ENCODE measurements at regions not wholly inside any gene's neighbourhood (a gene's known extent, or its start where the extent isn't known, plus 50 kb on each side); places are given as distances from the start of the nearest gene placed in this dataset.

- H3K4me2 ChIP-seq (ENCODE audit: insufficient read depth, low read length), result no peak overlapping the region
- peaks cover 32% of the 10 kb centered on the region for H3K4me1 ChIP-seq (ENCODE audit: insufficient read depth, low read length)
- TF ChIP-seq EZH2 (IDR thresholded peaks at IDR 0.05; ENCODE audit: borderline replicate concordance, low read depth, low read length, severe bottlenecking) (no peak), CTCF (IDR thresholded peaks at IDR 0.05; ENCODE audit: borderline replicate concordance, extremely low read depth, low read length, poor library complexity, severe bottlenecking) (no peak)
- peaks cover 13% of the 10 kb centered on the region; the same call in 1 of the 2 replicates for H4K20me1 ChIP-seq (ENCODE audit: insufficient read depth, low read length)
- DNase-seq, result no peak
- H3K9me3 ChIP-seq (ENCODE audit: insufficient read depth, low read length, severe bottlenecking), result no peaks in the 10 kb centered on the region
- H2AFZ ChIP-seq (ENCODE audit: low read depth, low read length), result no peak overlapping the region
- no peaks in the 10 kb centered on the region for H3K79me2 ChIP-seq (ENCODE audit: insufficient read depth, low read length)
- no peak for ATAC-seq (ENCODE audit: insufficient read depth, low read depth)
- no peak overlapping the region for H3K9ac ChIP-seq (ENCODE audit: low read depth, low read length)
- H3K27me3 ChIP-seq (ENCODE audit: insufficient read depth, low read length, poor library complexity), result peaks cover 3% of the 10 kb centered on the region
- no peaks in the 10 kb centered on the region for H3K36me3 ChIP-seq (ENCODE audit: insufficient read depth, low read length)
- no peak overlapping the region for H3K27ac ChIP-seq (ENCODE audit: low read length)
- no peak overlapping the region for H3K4me3 ChIP-seq (ENCODE audit: low read depth in 1 of 2, low read length in 2 of 2)
Observed at GRCh38 chr6:43921039-43921438, 151.0 kb downstream of the VEGFA start.

GRCh38 chr6:43919774-43920173, 149.8 kb downstream of the VEGFA start:
- no peaks in the 10 kb centered on the region for H3K36me3 ChIP-seq (ENCODE audit: insufficient read depth, low read length)
- H2AFZ ChIP-seq (ENCODE audit: low read depth, low read length), result no peak overlapping the region
- no peak overlapping the region for H3K27ac ChIP-seq (ENCODE audit: low read length)
- no peaks in the 10 kb centered on the region for H3K79me2 ChIP-seq (ENCODE audit: insufficient read depth, low read length)
- peaks cover 16% of the 10 kb centered on the region; the same call in 1 of the 2 replicates for H4K20me1 ChIP-seq (ENCODE audit: insufficient read depth, low read length)
- H3K27me3 ChIP-seq (ENCODE audit: insufficient read depth, low read length, poor library complexity), result peaks cover 7% of the 10 kb centered on the region
- ATAC-seq (ENCODE audit: insufficient read depth, low read depth), result no peak
- peaks cover 22% of the 10 kb centered on the region for H3K4me1 ChIP-seq (ENCODE audit: insufficient read depth, low read length)
- H3K9ac ChIP-seq (ENCODE audit: low read depth, low read length), result no peak overlapping the region
- DNase-seq, result no peak
- H3K4me2 ChIP-seq (ENCODE audit: insufficient read depth, low read length), result no peak overlapping the region
- no peak overlapping the region for H3K4me3 ChIP-seq (ENCODE audit: low read depth in 1 of 2, low read length in 2 of 2)
- TF ChIP-seq EZH2 (IDR thresholded peaks at IDR 0.05; ENCODE audit: borderline replicate concordance, low read depth, low read length, severe bottlenecking) (no peak), CTCF (IDR thresholded peaks at IDR 0.05; ENCODE audit: borderline replicate concordance, extremely low read depth, low read length, poor library complexity, severe bottlenecking) (no peak)
- H3K9me3 ChIP-seq (ENCODE audit: insufficient read depth, low read length, severe bottlenecking), result no peaks in the 10 kb centered on the region

- H3K36me3 ChIP-seq (ENCODE audit: insufficient read depth, low read length), result no peaks in the 10 kb centered on the region
- no peaks in the 10 kb centered on the region for H3K79me2 ChIP-seq (ENCODE audit: insufficient read depth, low read length)
- DNase-seq, result no peak
- H3K4me3 ChIP-seq (ENCODE audit: low read depth in 1 of 2, low read length in 2 of 2), result no peak overlapping the region
- peaks cover 4% of the 10 kb centered on the region for H3K4me1 ChIP-seq (ENCODE audit: insufficient read depth, low read length)
- no peak overlapping the region for H3K9ac ChIP-seq (ENCODE audit: low read depth, low read length)
- H2AFZ ChIP-seq (ENCODE audit: low read depth, low read length), result no peak overlapping the region
- H3K9me3 ChIP-seq (ENCODE audit: insufficient read depth, low read length, severe bottlenecking), result no peaks in the 10 kb centered on the region
- no peak for ATAC-seq (ENCODE audit: insufficient read depth, low read depth)
- TF ChIP-seq CTCF (IDR thresholded peaks at IDR 0.05; ENCODE audit: borderline replicate concordance, extremely low read depth, low read length, poor library complexity, severe bottlenecking) (no peak), EZH2 (IDR thresholded peaks at IDR 0.05; ENCODE audit: borderline replicate concordance, low read depth, low read length, severe bottlenecking) (no peak)
- no peak overlapping the region for H3K27ac ChIP-seq (ENCODE audit: low read length)
- no peak overlapping the region for H3K4me2 ChIP-seq (ENCODE audit: insufficient read depth, low read length)
- H4K20me1 ChIP-seq (ENCODE audit: insufficient read depth, low read length), result peaks cover 15% of the 10 kb centered on the region; the same call in 1 of the 2 replicates
- H3K27me3 ChIP-seq (ENCODE audit: insufficient read depth, low read length, poor library complexity), result peaks cover 11% of the 10 kb centered on the region
Observed at GRCh38 chr6:43917878-43918382, 147.9 kb downstream of the VEGFA start.

Data from DND-41 (cell line).